Endothelial cell of umbilical vein (primary cell): ENCODE measurements at regions not wholly inside any gene's neighbourhood (a gene's known extent, or its start where the extent isn't known, plus 50 kb on each side); places are given as distances from the start of the nearest gene placed in this dataset.

Source experiments
- BruUV-seq: library from RNA; stranded (reverse); fragments of 400-500 nt; replicated peaks from 2 replicates; lab custom pipeline; 2021; lab: Mats Ljungman, UMichigan
- CTCF ChIA-PET: fragments of 300-600, 350-600 bp; sonication (Branson Sonifier 250); formaldehyde crosslinking; loops from one replicate; lab custom pipeline; 2021; ENCODE audit warnings: antibody characterized with exemption, inconsistent platforms; lab: Charles Lee
- POLR2A ChIA-PET: fragments of 300-600, 350-600 bp; sonication (Branson Sonifier 250); formaldehyde crosslinking; loops from one replicate; lab custom pipeline; 2021; ENCODE audit warnings: antibody characterized with exemption, inconsistent platforms; lab: Charles Lee
- DNase-seq: peaks from one replicate; pipeline ENCODE4 v3.0.0-alpha.2; 2011; ENCODE audit warnings: low read depth, low spot score
- FAIRE-seq: peaks from 2 replicates; lab custom pipeline; 2011; peaks lifted over from hg19 to GRCh38; lab: Jason Lieb, UNC
- H2AFZ ChIP-seq: 2 replicates; pipeline ENCODE4 v1.6.0; 2012; ENCODE audit warnings: low read depth, low read length, control low read depth, inconsistent platforms
- H3K27ac ChIP-seq: 2 replicates; pipeline ENCODE4 v1.5.1; 2011; ENCODE audit warnings: low read depth, mild to moderate bottlenecking, control low read depth, low read length, moderate library complexity; ENCODE audit not compliant: insufficient read depth
- H3K27me3 ChIP-seq, 2 experiments: 2 replicates each; pipeline versions ENCODE4 v1.6.0 to v1.6.1; 2011; ENCODE audit warnings: low read length in 2 of 2, mixed read lengths in 1 of 2; ENCODE audit not compliant: control insufficient read depth in 2 of 2, insufficient read depth in 2 of 2
- H3K36me3 ChIP-seq, 2 experiments: 2 replicates in 1 of 2; 3 replicates in 1 of 2; pipeline ENCODE4 v1.5.1; 2011; ENCODE audit warnings: low read length in 2 of 2, mild to moderate bottlenecking in 1 of 2, moderate library complexity in 1 of 2; ENCODE audit not compliant: control insufficient read depth in 2 of 2, insufficient read depth in 2 of 2; ENCODE audit errors: extremely low read depth in 1 of 2
- H3K4me1 ChIP-seq: 3 replicates; pipeline ENCODE4 v1.5.1; 2011; ENCODE audit warnings: mild to moderate bottlenecking, low read length; ENCODE audit not compliant: control insufficient read depth, insufficient read depth; ENCODE audit errors: extremely low read depth
- H3K4me2 ChIP-seq: 2 replicates; pipeline ENCODE4 v1.6.1; 2011; ENCODE audit warnings: low read length, control low read depth, mixed read lengths; ENCODE audit not compliant: insufficient read depth
- H3K4me3 ChIP-seq, 3 experiments: fragments of 200-600 bp in 1 of 3; sonication (generic), shearing (Covaris generic) in 1 of 3; replicated peaks in 1 of 3; 2 replicates each; pipeline ENCODE4 v1.5.1; 2011 to 2016; ENCODE audit warnings: control low read depth in 3 of 3, low read length in 3 of 3, mild to moderate bottlenecking in 2 of 3, inconsistent platforms in 1 of 3, low read depth in 1 of 3, moderate library complexity in 1 of 3; ENCODE audit not compliant: insufficient read depth in 1 of 3
- H3K79me2 ChIP-seq: 2 replicates; pipeline ENCODE4 v1.6.0; 2012; ENCODE audit warnings: low read length, inconsistent platforms; ENCODE audit not compliant: control insufficient read depth, insufficient read depth
- H3K9ac ChIP-seq: replicated peaks from 2 replicates; pipeline ENCODE3; 2011; ENCODE audit warnings: low read length, control low read depth; ENCODE audit not compliant: insufficient read depth; ENCODE audit errors: extremely low read depth
- H3K9me1 ChIP-seq: replicated peaks from 3 replicates; pipeline ENCODE4 v1.6.0; 2011; ENCODE audit warnings: mild to moderate bottlenecking, low read length; ENCODE audit not compliant: control insufficient read depth, insufficient read depth; ENCODE audit errors: extremely low read depth
- H3K9me3 ChIP-seq: replicated peaks from 2 replicates; pipeline ENCODE4 v1.5.1; 2012; ENCODE audit warnings: low read length, inconsistent platforms; ENCODE audit not compliant: control insufficient read depth, insufficient read depth
- H4K20me1 ChIP-seq: replicated peaks from 2 replicates; pipeline ENCODE3; 2011; ENCODE audit warnings: mild to moderate bottlenecking, low read length; ENCODE audit not compliant: control insufficient read depth, insufficient read depth; ENCODE audit errors: extremely low read depth
- EZH2 ChIP-seq: IDR thresholded peaks from 2 replicates; pipeline ENCODE4 v1.6.1; 2012; ENCODE audit warnings: borderline replicate concordance, low read depth, mild to moderate bottlenecking, moderate library complexity, low read length, inconsistent platforms; ENCODE audit not compliant: severe bottlenecking
- FOS ChIP-seq: IDR thresholded peaks from 2 replicates; pipeline ENCODE4 v1.6.1; 2011; ENCODE audit warnings: mild to moderate bottlenecking, low read length, moderate library complexity, borderline replicate concordance; ENCODE audit not compliant: insufficient read depth
- GATA2 ChIP-seq: IDR thresholded peaks from 2 replicates; pipeline ENCODE4 v1.7.0; 2011; ENCODE audit warnings: low read depth, mild to moderate bottlenecking, moderate library complexity, mixed read lengths, low read length; ENCODE audit not compliant: insufficient read length, insufficient read depth
- JUN ChIP-seq: IDR thresholded peaks from 2 replicates; pipeline ENCODE4 v1.6.1; 2011; ENCODE audit warnings: borderline replicate concordance, low read depth; ENCODE audit not compliant: insufficient read length, insufficient read depth
- MYC ChIP-seq: IDR thresholded peaks from one replicate; pipeline ENCODE4 v1.6.1; 2011; ENCODE audit warnings: mild to moderate bottlenecking, low read depth, low read length
- POLR2A ChIP-seq: IDR thresholded peaks from 2 replicates; pipeline ENCODE4 v1.6.1; 2012; ENCODE audit warnings: low read depth, mild to moderate bottlenecking, control low read depth, low read length
- POLR2AphosphoS5 ChIP-seq: IDR thresholded peaks from 2 replicates; pipeline ENCODE4 v1.6.1; 2012; ENCODE audit warnings: low read depth, mild to moderate bottlenecking, control low read depth, low read length, moderate library complexity; ENCODE audit not compliant: insufficient read depth
- dilution Hi-C: fragments of 300-500 bp; cut with MboI; formaldehyde crosslinking; loops from one replicate; pipeline ENCODE4 v1.15.0; 2019; ENCODE audit warnings: low sequenced_read_pairs; ENCODE audit not compliant: extremely low pct_ligation_motif_present
- intact Hi-C: fragments of 100-400 bp; cut with micrococcal nuclease; formaldehyde crosslinking; loops from one replicate; pipeline ENCODE4 v1.10.0; 2022
- TF ChIP-seq, protein P1 (sequence below): IDR thresholded peaks from 2 replicates; pipeline ENCODE4 v1.6.1; 2011; ENCODE audit not compliant: insufficient read depth, insufficient read length
- TF ChIP-seq, protein P2 (sequence below), 2 donors: IDR thresholded peaks; 1 replicate in 1 of 2; 2 replicates in 1 of 2; pipeline ENCODE4 v1.5.1; 2011; ENCODE audit warnings: low read length in 2 of 2, mild to moderate bottlenecking in 2 of 2, moderate library complexity in 2 of 2, control low read depth in 1 of 2, inconsistent platforms in 1 of 2, low read depth in 1 of 2; ENCODE audit not compliant: insufficient read depth in 1 of 2; ENCODE audit errors: extremely low read depth in 1 of 2

DNA sequence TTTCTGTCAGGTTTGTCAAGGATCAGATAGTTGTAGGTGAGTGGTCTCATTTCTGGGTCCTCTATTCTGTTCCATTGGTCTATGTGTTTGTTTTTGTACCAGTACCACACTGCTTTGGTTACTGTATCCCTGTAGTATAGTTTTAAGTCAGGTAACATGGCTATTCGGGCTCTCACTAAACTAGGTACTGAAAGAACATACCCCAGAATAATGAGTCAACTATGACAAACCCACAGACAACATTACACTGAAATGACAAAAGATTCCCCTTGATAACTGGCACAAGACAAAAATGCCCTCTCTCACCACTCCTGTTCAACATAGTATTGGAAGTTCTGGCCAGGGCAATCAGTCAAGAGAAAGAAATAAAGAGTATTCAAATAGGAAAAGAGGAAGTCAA lies 535.3 kb upstream of the CYLC2 start:
- CTCF ChIA-PET = no interaction called here
- BruUV-seq = no TSS peak
- Histone ChIP-seq H3K4me3 (no peak overlapping the region), H3K36me3 (no peaks in the 10 kb centered on the region), H3K27me3 (no peaks in the 10 kb centered on the region), H2AFZ (no peak overlapping the region), H3K79me2 (no peaks in the 10 kb centered on the region), H3K9me3 (no peaks in the 10 kb centered on the region), H3K9ac (no peak overlapping the region), H3K4me2 (no peak overlapping the region), H4K20me1 (no peaks in the 10 kb centered on the region), H3K27ac (no peak overlapping the region), H3K4me1 (no peaks in the 10 kb centered on the region), H3K9me1 (no peaks in the 10 kb centered on the region)
- POLR2A ChIA-PET = no interaction called here
- dilution Hi-C loops = no loop called here
- DNase-seq (no peak), FAIRE-seq (no peak)
- TF ChIP-seq EZH2 (no peak), GATA2 (no peak), MYC (no peak), POLR2A (no peak), FOS (no peak), POLR2AphosphoS5 (no peak), JUN (no peak)
- TF ChIP-seq, protein P1, sequence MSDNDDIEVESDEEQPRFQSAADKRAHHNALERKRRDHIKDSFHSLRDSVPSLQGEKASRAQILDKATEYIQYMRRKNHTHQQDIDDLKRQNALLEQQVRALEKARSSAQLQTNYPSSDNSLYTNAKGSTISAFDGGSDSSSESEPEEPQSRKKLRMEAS = no peak
- TF ChIP-seq, protein P2, sequence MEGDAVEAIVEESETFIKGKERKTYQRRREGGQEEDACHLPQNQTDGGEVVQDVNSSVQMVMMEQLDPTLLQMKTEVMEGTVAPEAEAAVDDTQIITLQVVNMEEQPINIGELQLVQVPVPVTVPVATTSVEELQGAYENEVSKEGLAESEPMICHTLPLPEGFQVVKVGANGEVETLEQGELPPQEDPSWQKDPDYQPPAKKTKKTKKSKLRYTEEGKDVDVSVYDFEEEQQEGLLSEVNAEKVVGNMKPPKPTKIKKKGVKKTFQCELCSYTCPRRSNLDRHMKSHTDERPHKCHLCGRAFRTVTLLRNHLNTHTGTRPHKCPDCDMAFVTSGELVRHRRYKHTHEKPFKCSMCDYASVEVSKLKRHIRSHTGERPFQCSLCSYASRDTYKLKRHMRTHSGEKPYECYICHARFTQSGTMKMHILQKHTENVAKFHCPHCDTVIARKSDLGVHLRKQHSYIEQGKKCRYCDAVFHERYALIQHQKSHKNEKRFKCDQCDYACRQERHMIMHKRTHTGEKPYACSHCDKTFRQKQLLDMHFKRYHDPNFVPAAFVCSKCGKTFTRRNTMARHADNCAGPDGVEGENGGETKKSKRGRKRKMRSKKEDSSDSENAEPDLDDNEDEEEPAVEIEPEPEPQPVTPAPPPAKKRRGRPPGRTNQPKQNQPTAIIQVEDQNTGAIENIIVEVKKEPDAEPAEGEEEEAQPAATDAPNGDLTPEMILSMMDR (IDR thresholded peaks at IDR 0.05; ENCODE audit: extremely low read depth in 1 of 2, insufficient read depth in 1 of 2, low read depth in 1 of 2, low read length in 2 of 2) = no peak
- intact Hi-C loops = no loop called here
